ENCODE measurements at regions not wholly inside any gene's neighbourhood (a gene's known extent, or its start where the extent isn't known, plus 50 kb on each side); places are given as distances from the start of the nearest gene placed in this dataset.
A peak's percentile ranks its signal among the peaks of the same experiment; 100 is the strongest.
"Not testable (repeated sequence)": the region's sequence is repeated elsewhere in the genome, so short reads cannot be mapped to it uniquely, and the experiment has no call there.

- no peaks in the 10 kb centered on the region for H3K9me3 ChIP-seq
- TF ChIP-seq POLR2A (IDR thresholded peaks at IDR 0.05) (no peak), EP300 (IDR thresholded peaks at IDR 0.05) (no peak)
- TF ChIP-seq, protein P1, sequence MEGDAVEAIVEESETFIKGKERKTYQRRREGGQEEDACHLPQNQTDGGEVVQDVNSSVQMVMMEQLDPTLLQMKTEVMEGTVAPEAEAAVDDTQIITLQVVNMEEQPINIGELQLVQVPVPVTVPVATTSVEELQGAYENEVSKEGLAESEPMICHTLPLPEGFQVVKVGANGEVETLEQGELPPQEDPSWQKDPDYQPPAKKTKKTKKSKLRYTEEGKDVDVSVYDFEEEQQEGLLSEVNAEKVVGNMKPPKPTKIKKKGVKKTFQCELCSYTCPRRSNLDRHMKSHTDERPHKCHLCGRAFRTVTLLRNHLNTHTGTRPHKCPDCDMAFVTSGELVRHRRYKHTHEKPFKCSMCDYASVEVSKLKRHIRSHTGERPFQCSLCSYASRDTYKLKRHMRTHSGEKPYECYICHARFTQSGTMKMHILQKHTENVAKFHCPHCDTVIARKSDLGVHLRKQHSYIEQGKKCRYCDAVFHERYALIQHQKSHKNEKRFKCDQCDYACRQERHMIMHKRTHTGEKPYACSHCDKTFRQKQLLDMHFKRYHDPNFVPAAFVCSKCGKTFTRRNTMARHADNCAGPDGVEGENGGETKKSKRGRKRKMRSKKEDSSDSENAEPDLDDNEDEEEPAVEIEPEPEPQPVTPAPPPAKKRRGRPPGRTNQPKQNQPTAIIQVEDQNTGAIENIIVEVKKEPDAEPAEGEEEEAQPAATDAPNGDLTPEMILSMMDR (IDR thresholded peaks at IDR 0.05) = no peak
- H3K27me3 ChIP-seq = no peaks in the 10 kb centered on the region
- H3K4me1 ChIP-seq (ENCODE audit: insufficient read depth) = no peaks in the 10 kb centered on the region
- H3K4me3 ChIP-seq = no peak overlapping the region
- intact Hi-C loops (cut with DNase I) = no loop called here
- no peak for DNase-seq
- no peaks in the 10 kb centered on the region for H3K36me3 ChIP-seq
- no peak overlapping the region for H3K27ac ChIP-seq
- 66 to 81% (median 68%) methylated on average over 4 of the region's 4 CpGs for WGBS, 3 donors
These were observed 344.0 kb downstream of the ACTRT1 start for GRCh38 chrX:127708155-127708554.

DNA sequence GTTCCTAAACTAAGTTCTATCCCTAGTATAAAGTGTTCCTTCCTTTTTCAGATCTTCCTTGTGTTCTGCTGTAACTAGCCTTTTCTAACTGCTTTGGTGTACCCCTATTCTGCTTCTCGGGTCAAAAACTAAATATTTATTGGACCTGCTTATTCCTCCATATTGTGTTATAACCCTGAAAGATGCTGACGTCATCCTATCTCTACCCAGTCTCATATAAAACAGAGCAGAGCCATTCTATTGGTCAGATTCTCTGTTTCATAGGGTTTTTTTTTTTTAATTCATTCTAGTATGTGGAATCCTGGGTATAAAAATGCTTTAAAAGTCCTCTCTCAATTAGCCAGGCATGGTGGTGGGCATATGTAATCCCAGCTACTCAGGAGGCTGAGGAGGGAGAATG is 349.7 kb downstream of the ACTRT1 start:
- TF ChIP-seq EP300 (IDR thresholded peaks at IDR 0.05) (no peak), POLR2A (IDR thresholded peaks at IDR 0.05) (no peak)
- TF ChIP-seq, protein P1 (IDR thresholded peaks at IDR 0.05) = no peak
- H3K4me1 ChIP-seq (ENCODE audit: insufficient read depth) = no peaks in the 10 kb centered on the region
- no peaks in the 10 kb centered on the region for H3K27me3 ChIP-seq
- no peak overlapping the region for H3K27ac ChIP-seq
- no peak for DNase-seq
- intact Hi-C loops (cut with DNase I) = no loop called here
- no peak overlapping the region for H3K4me3 ChIP-seq
- 53 to 63% (median 54%) methylated on average over 2 of the region's 2 CpGs for WGBS, 3 donors
- no peaks in the 10 kb centered on the region for H3K9me3 ChIP-seq
- H3K36me3 ChIP-seq = no peaks in the 10 kb centered on the region

- intact Hi-C loops (cut with DNase I); H3K36me3 ChIP-seq; H3K27me3 ChIP-seq; H3K9me3 ChIP-seq; H3K4me1 ChIP-seq (ENCODE audit: insufficient read depth); H3K27ac ChIP-seq; H3K4me3 ChIP-seq: not testable (repeated sequence)
- peak in 1 of 5 donors; percentile 17 for DNase-seq
- 89 to 95% (median 91%) methylated on average over 32 of the region's 32 CpGs for WGBS, 3 donors
These were observed 389.3 kb downstream of the ACTRT1 start for GRCh38 chrX:127662942-127663341.

DNA sequence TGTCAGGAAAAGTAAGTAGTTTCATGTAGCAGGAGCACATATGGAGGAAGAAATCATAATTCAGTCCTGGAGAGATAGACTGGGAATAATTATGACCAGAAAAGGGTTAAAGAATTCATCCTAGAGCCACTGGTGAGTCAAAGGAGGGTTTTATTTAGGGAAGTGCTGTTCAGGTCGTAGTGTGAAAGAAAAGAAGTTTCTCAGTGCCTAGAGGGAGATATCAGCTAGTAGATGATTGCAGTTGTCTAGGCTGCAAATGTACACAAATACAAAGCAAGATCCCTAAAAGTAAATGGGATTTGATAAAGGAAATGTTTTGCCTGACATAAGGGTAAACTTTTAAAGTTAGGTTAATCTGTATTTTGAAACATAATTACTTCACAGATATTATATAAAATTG is 403.2 kb downstream of the ACTRT1 start:
- Histone ChIP-seq H3K4me3 (no peak overlapping the region), H3K27ac (no peak overlapping the region), H3K27me3 (no peaks in the 10 kb centered on the region), H3K9me3 (no peaks in the 10 kb centered on the region), H3K36me3 (no peaks in the 10 kb centered on the region), H3K4me1 (ENCODE audit: insufficient read depth) (no peaks in the 10 kb centered on the region)
- intact Hi-C loops (cut with DNase I) = no loop called here
- no peak for DNase-seq
- no peak for TF ChIP-seq EP300 (IDR thresholded peaks at IDR 0.05)
- TF ChIP-seq POLR2A (IDR thresholded peaks at IDR 0.05) = no peak
- TF ChIP-seq, protein P1 (IDR thresholded peaks at IDR 0.05) = no peak
- WGBS, 3 donors = 0 to 9% (median 0%) methylated on average over 1 of the region's 1 CpG

GRCh38 chrX:127621780-127622179 is 430.4 kb downstream of the ACTRT1 start:
- 59 to 72% (median 68%) methylated on average over 5 of the region's 5 CpGs for WGBS, 3 donors
- DNase-seq = no peak
- H3K27ac ChIP-seq = no peak overlapping the region
- no peaks in the 10 kb centered on the region for H3K36me3 ChIP-seq
- no peaks in the 10 kb centered on the region for H3K9me3 ChIP-seq
- no peaks in the 10 kb centered on the region for H3K27me3 ChIP-seq
- intact Hi-C loops (cut with DNase I) = no loop called here
- H3K4me3 ChIP-seq = no peak overlapping the region
- no peaks in the 10 kb centered on the region for H3K4me1 ChIP-seq (ENCODE audit: insufficient read depth)
- TF ChIP-seq POLR2A (IDR thresholded peaks at IDR 0.05) = no peak
- no peak for TF ChIP-seq EP300 (IDR thresholded peaks at IDR 0.05)
- TF ChIP-seq, protein P1 (IDR thresholded peaks at IDR 0.05) = no peak

Data from ovary (tissue), 7 donors.